CD4-positive, alpha-beta T cell treated with Interleukin-6 at 100 ng/mL for 8 hours (primary cell): ENCODE measurements at regions not wholly inside any gene's neighbourhood (a gene's known extent, or its start where the extent isn't known, plus 50 kb on each side); places are given as distances from the start of the nearest gene placed in this dataset.

Source experiments
- DNase-seq: peaks from one replicate; pipeline ENCODE4 v3.0.0-alpha.2; 2020; ENCODE audit warnings: mixed read lengths, low spot score

GRCh38 chr3:72489901-72490300 is 358.3 kb downstream of the SHQ1 start:
- DNase-seq, result no peak

GRCh38 chr3:72488738-72489035 is 359.6 kb downstream of the SHQ1 start:
- no peak for DNase-seq

- no peak for DNase-seq
Measured at GRCh38 chr3:72487946-72488737, 360.1 kb downstream of the SHQ1 start.

GRCh38 chr3:72487078-72487765 is 361.0 kb downstream of the SHQ1 start:
- no peak for DNase-seq

- no peak for DNase-seq
Measured at GRCh38 chr3:72485641-72486040, 362.6 kb downstream of the SHQ1 start.

- no peak for DNase-seq
Measured at GRCh38 chr3:72483554-72484104, 364.6 kb downstream of the SHQ1 start.

- DNase-seq, result peak; percentile 61
Measured at GRCh38 chr3:72482589-72483321, 365.5 kb downstream of the SHQ1 start.

- DNase-seq, result no peak
Measured at GRCh38 chr3:72481542-72481941, 366.7 kb downstream of the SHQ1 start.

GRCh38 chr3:72480366-72480765 is 367.9 kb downstream of the SHQ1 start:
- DNase-seq, result no peak

GRCh38 chr3:72479651-72480215 is 368.5 kb downstream of the SHQ1 start:
- DNase-seq, result no peak

GRCh38 chr3:72476139-72476483 is 372.1 kb downstream of the SHQ1 start:
- DNase-seq, result no peak

GRCh38 chr3:72475258-72476138 is 372.7 kb downstream of the SHQ1 start:
- DNase-seq, result no peak

- no peak for DNase-seq
Measured at GRCh38 chr3:72474775-72475174, 373.5 kb downstream of the SHQ1 start.

- DNase-seq, result no peak
Measured at GRCh38 chr3:72473156-72473555, 375.1 kb downstream of the SHQ1 start.

- no peak for DNase-seq
Measured at GRCh38 chr3:72470904-72471417, 377.3 kb downstream of the SHQ1 start.

GRCh38 chr3:72465853-72466252 is 382.4 kb downstream of the SHQ1 start:
- no peak for DNase-seq

GRCh38 chr3:72463083-72463482 is 385.2 kb downstream of the SHQ1 start:
- DNase-seq, result no peak

- no peak for DNase-seq
Measured at GRCh38 chr3:72462595-72463011, 385.6 kb downstream of the SHQ1 start.

GRCh38 chr3:72461787-72462186 is 386.5 kb downstream of the SHQ1 start:
- DNase-seq, result no peak

GRCh38 chr3:72460205-72461174 is 387.8 kb downstream of the SHQ1 start:
- DNase-seq, result no peak
